ENCODE measurements at regions not wholly inside any gene's neighbourhood (a gene's known extent, or its start where the extent isn't known, plus 50 kb on each side); places are given as distances from the start of the nearest gene placed in this dataset.

DNA sequence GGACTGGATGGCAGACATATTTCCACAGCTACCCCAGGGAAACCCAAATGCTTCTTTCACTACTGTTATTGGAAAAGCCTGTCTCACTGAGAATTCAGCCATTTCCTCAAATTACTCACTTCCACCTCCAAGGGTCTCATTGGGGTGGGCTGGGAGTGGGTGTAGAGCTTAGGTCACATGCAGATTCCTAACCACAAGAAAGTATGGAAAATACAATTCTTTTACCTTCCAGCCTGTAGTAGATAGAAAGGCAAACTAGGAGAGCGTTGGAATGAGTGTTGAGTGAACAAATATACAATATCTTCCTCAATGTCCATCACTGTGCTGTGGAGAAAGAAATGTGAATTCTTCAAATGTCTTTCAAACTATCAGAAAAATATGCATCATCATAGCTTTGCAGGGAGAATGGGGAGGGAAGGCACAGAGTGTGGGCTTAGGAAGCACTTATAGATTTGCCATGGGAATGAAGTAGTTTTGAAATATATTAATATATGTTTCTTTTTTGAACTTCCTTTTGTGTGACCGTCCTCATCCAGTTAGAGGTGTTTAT lies 245.3 kb upstream of the JADE1 start:
- Histone ChIP-seq H3K9ac (ENCODE audit: low read length in 5 of 5) (no peak overlapping the region), H3K27me3 (ENCODE audit: control insufficient read depth in 5 of 5, insufficient read depth in 4 of 5, low read length in 5 of 5) (no peaks in the 10 kb centered on the region), H3K9me3 (ENCODE audit: control insufficient read depth in 5 of 5, low read length in 5 of 5) (no peaks in the 10 kb centered on the region), H3K27ac (ENCODE audit: low read depth, low read length) (no peak overlapping the region), H3K4me1 (ENCODE audit: control insufficient read depth in 5 of 5, insufficient read depth in 5 of 5, low read length in 5 of 5) (peaks cover 0 to 20% (median 3%) of the 10 kb centered on the region in 5 donors), H3K4me3 (ENCODE audit: low read depth in 1 of 5, low read length in 5 of 5) (no peak overlapping the region), H3K36me3 (ENCODE audit: control insufficient read depth in 5 of 5, insufficient read depth in 5 of 5, low read length in 5 of 5) (no peaks in the 10 kb centered on the region)

DNA sequence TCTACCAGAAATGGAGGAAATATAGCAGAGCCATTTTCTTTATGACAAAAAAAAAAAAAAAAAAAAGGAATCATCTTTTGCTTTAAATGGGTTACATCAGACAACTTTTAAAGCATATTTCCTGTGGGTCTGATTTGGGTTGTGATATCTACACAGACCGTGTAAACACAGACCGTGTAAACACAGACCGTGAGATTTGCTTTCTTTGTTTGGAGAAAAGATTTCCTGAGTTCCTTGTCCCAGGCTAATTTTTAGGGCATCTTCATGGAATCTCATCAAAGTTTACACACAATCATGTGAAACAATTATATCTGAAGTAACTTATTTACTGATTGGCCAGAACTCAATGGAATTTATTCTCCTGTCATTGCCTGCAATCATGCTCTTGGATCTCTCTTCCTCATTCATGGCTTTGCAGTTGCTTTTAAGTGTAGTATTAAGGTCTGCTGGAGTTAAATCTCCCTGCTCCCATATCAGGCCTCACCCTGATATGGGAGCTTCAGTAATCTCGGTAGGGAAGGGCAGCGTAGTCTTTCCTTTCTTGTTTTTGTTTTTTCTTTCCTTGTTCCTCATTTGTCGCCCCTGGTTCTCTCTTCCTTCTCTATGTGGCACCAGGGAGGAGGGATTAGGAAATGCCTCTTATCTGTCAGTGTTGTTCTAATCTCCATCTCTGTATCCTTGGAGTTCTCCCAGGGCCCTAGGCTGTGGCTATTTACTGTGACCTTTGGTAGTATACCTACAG lies 248.6 kb upstream of the JADE1 start:
- Histone ChIP-seq H3K4me3 (ENCODE audit: low read depth in 1 of 5, low read length in 5 of 5) (no peak overlapping the region), H3K9ac (ENCODE audit: low read length in 5 of 5) (no peak overlapping the region), H3K27me3 (ENCODE audit: control insufficient read depth in 5 of 5, insufficient read depth in 4 of 5, low read length in 5 of 5) (no peaks in the 10 kb centered on the region), H3K27ac (ENCODE audit: low read depth, low read length) (no peak overlapping the region), H3K36me3 (ENCODE audit: control insufficient read depth in 5 of 5, insufficient read depth in 5 of 5, low read length in 5 of 5) (no peaks in the 10 kb centered on the region), H3K4me1 (ENCODE audit: control insufficient read depth in 5 of 5, insufficient read depth in 5 of 5, low read length in 5 of 5) (peaks cover 0 to 6% (median 3%) of the 10 kb centered on the region in 5 donors), H3K9me3 (ENCODE audit: control insufficient read depth in 5 of 5, low read length in 5 of 5) (no peaks in the 10 kb centered on the region)

DNA sequence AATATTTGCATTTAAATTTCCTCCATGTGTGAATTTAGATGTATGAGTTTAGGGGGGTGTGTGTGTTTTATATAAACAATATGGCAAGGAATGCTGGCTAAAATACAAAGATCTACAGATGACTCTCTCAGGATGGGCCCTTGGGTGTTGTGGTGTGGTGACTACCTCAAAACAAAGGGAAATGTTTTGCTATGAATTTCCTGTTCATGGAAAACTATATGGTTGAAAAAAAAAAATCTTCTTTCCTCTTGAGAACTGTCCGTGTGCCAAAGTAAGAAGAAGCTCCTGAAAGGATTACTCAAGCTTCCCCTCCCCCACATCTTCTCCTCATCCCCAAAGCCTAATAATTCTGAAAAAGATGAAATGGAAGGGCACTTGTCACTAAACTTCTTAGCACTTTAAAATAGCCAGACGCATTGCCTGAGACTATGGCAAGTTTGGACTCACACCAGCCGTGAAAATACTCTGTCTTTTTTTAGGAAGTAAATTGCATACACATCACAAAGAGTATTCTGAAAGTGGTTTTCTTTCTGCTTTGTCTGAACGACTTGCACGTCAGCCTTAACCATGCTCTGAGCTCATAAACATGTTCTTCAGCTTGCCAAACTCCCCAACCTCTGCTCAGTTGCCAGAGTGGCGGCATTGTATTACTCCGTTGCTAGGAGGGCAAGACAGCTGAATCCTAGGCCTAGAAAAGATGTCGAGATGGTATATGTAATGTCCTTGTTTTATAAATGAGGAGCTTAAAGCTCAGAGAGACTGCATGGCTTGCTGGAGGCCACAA lies 250.4 kb upstream of the JADE1 start:
- Histone ChIP-seq H3K9ac (ENCODE audit: low read length in 5 of 5) (no peak overlapping the region), H3K27me3 (ENCODE audit: control insufficient read depth in 5 of 5, insufficient read depth in 4 of 5, low read length in 5 of 5) (no peaks in the 10 kb centered on the region), H3K4me3 (ENCODE audit: low read depth in 1 of 5, low read length in 5 of 5) (no peak overlapping the region), H3K4me1 (ENCODE audit: control insufficient read depth in 5 of 5, insufficient read depth in 5 of 5, low read length in 5 of 5) (peaks cover under 1 to 8% (median 4%) of the 10 kb centered on the region in 5 donors), H3K27ac (ENCODE audit: low read depth, low read length) (no peak overlapping the region), H3K36me3 (ENCODE audit: control insufficient read depth in 5 of 5, insufficient read depth in 5 of 5, low read length in 5 of 5) (no peaks in the 10 kb centered on the region), H3K9me3 (ENCODE audit: control insufficient read depth in 5 of 5, low read length in 5 of 5) (no peaks in the 10 kb centered on the region)

DNA sequence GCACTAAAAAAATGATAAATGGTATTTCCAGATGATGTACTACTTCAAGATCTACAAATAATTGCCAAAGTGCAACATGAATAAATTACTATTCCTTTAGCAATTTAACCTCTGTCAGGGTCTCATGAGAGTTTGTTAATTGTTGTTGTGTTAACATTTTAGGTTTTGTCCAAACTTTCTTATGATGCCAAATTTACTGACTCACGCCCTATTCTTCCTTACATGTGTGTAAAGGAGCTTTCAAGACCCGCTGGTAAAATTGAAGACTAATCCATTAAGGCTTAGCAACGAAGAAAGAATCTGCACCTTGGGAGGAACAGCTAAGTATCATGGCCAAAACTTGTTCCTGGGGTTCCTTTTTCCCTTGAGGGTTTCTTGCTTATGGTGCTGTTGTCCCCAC lies 252.7 kb upstream of the JADE1 start:
- no peak overlapping the region for H3K9ac ChIP-seq (ENCODE audit: low read length in 5 of 5)
- H3K27ac ChIP-seq (ENCODE audit: low read depth, low read length), result no peak overlapping the region
- H3K4me1 ChIP-seq (ENCODE audit: control insufficient read depth in 5 of 5, insufficient read depth in 5 of 5, low read length in 5 of 5), result peaks cover 1 to 21% (median 14%) of the 10 kb centered on the region in 5 donors
- no peaks in the 10 kb centered on the region for H3K9me3 ChIP-seq (ENCODE audit: control insufficient read depth in 5 of 5, low read length in 5 of 5)
- H3K27me3 ChIP-seq (ENCODE audit: control insufficient read depth in 5 of 5, insufficient read depth in 4 of 5, low read length in 5 of 5), result no peaks in the 10 kb centered on the region
- H3K36me3 ChIP-seq (ENCODE audit: control insufficient read depth in 5 of 5, insufficient read depth in 5 of 5, low read length in 5 of 5), result no peaks in the 10 kb centered on the region
- no peak overlapping the region for H3K4me3 ChIP-seq (ENCODE audit: low read depth in 1 of 5, low read length in 5 of 5)

DNA sequence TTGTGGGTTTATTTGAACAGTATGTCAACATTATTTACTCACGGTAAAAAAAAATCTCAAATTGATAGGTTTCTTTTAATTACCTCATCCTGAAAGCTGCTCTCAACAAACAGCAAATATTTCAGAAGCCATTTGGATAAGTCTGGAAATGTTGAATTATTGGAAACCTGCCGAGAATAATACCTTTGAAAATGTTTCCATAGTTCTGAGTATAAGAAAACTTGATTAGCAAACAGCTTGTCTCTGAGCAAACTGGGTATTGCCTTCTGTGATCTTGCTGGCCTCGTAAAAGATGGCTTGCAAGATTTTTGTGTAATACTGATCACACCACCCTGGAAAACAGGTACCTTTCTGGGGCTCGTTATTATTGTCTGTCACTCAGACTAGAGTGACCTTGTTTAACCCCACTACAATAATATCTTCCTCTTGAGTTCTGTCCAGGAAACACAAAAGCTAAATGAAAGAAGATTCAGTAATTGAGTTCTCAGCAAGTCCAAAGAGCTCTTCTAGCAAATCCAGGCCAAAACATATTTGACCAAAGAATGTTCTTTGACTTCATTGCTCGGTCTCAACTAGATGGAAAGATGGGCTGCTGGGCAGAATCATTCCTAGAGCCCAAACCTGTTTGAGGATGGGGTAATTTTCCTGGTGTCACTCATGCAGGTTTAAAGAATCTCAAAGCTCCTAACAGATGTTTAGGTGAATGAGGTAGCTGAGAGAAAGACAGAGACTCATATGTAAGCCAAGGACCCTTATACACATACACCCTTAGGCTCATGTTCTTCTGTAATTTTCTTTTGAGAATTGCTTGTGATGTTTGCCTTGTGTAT lies 255.6 kb upstream of the JADE1 start:
- Histone ChIP-seq H3K9me3 (ENCODE audit: control insufficient read depth in 5 of 5, low read length in 5 of 5) (peaks cover 0 to 6% (median 0%) of the 10 kb centered on the region in 5 donors), H3K4me3 (ENCODE audit: low read depth in 1 of 5, low read length in 5 of 5) (peak overlapping the region; percentile 80 to 94 (median 87)), H3K9ac (ENCODE audit: low read length in 5 of 5) (peak overlapping the region; percentile 56 to 91 (median 85)), H3K27ac (ENCODE audit: low read depth, low read length) (peak overlapping the region; percentile 87), H3K4me1 (ENCODE audit: control insufficient read depth in 5 of 5, insufficient read depth in 5 of 5, low read length in 5 of 5) (peaks cover 1 to 18% (median 9%) of the 10 kb centered on the region in 5 donors), H3K36me3 (ENCODE audit: control insufficient read depth in 5 of 5, insufficient read depth in 5 of 5, low read length in 5 of 5) (no peaks in the 10 kb centered on the region), H3K27me3 (ENCODE audit: control insufficient read depth in 5 of 5, insufficient read depth in 4 of 5, low read length in 5 of 5) (no peaks in the 10 kb centered on the region)

DNA sequence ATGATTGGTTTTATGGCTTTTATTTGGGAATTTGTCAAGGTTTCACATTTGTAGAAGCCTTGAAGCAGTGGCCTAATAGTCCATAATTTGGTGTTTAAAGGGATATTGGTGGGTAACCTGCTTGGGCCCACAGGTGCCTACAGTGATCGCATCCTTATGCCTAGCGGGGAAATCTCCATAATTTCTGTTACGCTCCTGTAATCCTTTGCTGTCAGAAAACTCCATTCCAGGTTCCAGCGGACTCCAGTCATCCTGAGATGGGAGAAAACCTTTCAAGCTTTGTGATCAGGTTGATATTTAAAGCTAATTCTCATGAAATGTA lies 257.0 kb upstream of the JADE1 start:
- H3K9ac ChIP-seq (ENCODE audit: low read length in 5 of 5), result peak overlapping the region; percentile 56 to 91 (median 85)
- H3K36me3 ChIP-seq (ENCODE audit: control insufficient read depth in 5 of 5, insufficient read depth in 5 of 5, low read length in 5 of 5), result no peaks in the 10 kb centered on the region
- H3K27me3 ChIP-seq (ENCODE audit: control insufficient read depth in 5 of 5, insufficient read depth in 4 of 5, low read length in 5 of 5), result no peaks in the 10 kb centered on the region
- H3K4me3 ChIP-seq (ENCODE audit: low read depth in 1 of 5, low read length in 5 of 5), result peak overlapping the region; percentile 80 to 94 (median 87)
- H3K27ac ChIP-seq (ENCODE audit: low read depth, low read length), result peak overlapping the region; percentile 87
- peaks cover 1 to 18% (median 9%) of the 10 kb centered on the region in 5 donors for H3K4me1 ChIP-seq (ENCODE audit: control insufficient read depth in 5 of 5, insufficient read depth in 5 of 5, low read length in 5 of 5)
- H3K9me3 ChIP-seq (ENCODE audit: control insufficient read depth in 5 of 5, low read length in 5 of 5), result peaks cover 0 to 6% (median 0%) of the 10 kb centered on the region in 5 donors

DNA sequence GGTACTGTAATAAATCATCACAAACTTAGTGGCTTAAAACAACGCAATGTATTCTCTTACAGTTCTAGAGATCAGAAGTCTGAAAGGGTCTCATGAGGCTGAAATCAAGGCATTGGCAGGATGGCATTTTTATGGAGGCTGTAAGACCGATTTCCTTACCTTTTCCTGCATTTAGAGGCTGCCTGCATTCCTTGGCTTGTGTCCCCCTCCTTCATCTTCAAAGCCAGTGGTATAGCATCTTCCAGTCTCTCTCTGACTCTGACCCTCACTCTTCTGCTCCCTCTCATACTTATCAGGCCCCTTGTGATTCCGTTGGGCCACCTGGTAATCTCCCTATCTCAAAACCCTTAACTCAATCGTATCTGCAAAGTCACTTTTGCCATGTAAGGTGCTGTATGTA lies 258.2 kb upstream of the JADE1 start:
- Histone ChIP-seq H3K9ac (ENCODE audit: low read length in 5 of 5) (no peak overlapping the region), H3K9me3 (ENCODE audit: control insufficient read depth in 5 of 5, low read length in 5 of 5) (peaks cover 0 to 6% (median 0%) of the 10 kb centered on the region in 5 donors)

DNA sequence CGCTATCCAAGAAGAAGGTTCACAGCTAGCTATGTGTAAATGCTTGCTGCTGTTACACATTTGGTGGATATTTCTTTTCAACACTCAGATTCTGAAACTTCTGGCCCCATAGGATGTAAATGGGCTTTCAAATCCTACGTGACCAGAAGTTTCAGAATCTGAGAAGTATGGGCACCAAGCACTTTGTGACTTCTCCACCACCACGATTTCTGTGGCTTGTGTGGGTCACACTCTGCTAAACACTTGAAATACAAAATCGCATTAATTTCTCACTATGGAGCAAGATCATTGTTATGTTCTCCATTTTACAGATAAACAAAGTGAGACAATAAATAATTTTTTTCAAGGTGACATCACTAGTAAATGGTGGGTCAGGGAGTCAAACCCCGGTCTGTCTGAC lies 259.4 kb upstream of the JADE1 start:
- H3K27ac ChIP-seq (ENCODE audit: low read depth, low read length), result no peak overlapping the region
- H3K4me3 ChIP-seq (ENCODE audit: low read depth in 1 of 5, low read length in 5 of 5), result no peak overlapping the region
- H3K9ac ChIP-seq (ENCODE audit: low read length in 5 of 5), result no peak overlapping the region
- peaks cover 0 to 6% (median 0%) of the 10 kb centered on the region in 5 donors for H3K9me3 ChIP-seq (ENCODE audit: control insufficient read depth in 5 of 5, low read length in 5 of 5)
- H3K4me1 ChIP-seq (ENCODE audit: control insufficient read depth in 5 of 5, insufficient read depth in 5 of 5, low read length in 5 of 5), result peaks cover 1 to 18% (median 9%) of the 10 kb centered on the region in 5 donors
- H3K36me3 ChIP-seq (ENCODE audit: control insufficient read depth in 5 of 5, insufficient read depth in 5 of 5, low read length in 5 of 5), result no peaks in the 10 kb centered on the region
- no peaks in the 10 kb centered on the region for H3K27me3 ChIP-seq (ENCODE audit: control insufficient read depth in 5 of 5, insufficient read depth in 4 of 5, low read length in 5 of 5)

More for the DNA sequence above, 258.2 kb upstream of the JADE1 start:
- Histone ChIP-seq H3K36me3 (ENCODE audit: control insufficient read depth in 5 of 5, insufficient read depth in 5 of 5, low read length in 5 of 5) (no peaks in the 10 kb centered on the region), H3K27ac (ENCODE audit: low read depth, low read length) (no peak overlapping the region), H3K4me1 (ENCODE audit: control insufficient read depth in 5 of 5, insufficient read depth in 5 of 5, low read length in 5 of 5) (peaks cover 1 to 18% (median 9%) of the 10 kb centered on the region in 5 donors), H3K27me3 (ENCODE audit: control insufficient read depth in 5 of 5, insufficient read depth in 4 of 5, low read length in 5 of 5) (no peaks in the 10 kb centered on the region), H3K4me3 (ENCODE audit: low read depth in 1 of 5, low read length in 5 of 5) (no peak overlapping the region)

DNA sequence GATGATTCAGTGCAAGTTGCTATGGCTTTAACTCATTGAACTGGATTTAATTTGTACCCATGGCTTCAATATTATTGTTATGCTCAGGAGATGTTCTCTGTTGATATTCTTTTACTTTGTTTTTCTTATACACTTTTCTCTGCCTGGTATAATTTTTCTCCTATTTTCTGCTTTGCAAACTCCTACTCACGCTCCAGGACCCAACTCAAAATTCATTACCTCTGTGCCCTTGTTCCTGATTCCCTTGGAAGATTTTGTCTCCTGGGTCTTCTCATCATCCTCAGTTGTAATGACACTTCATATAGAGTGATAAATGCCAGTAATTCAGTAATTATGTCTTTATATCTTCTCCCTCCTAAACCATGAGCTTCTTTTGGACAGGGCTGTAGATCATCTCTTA lies 259.9 kb upstream of the JADE1 start:
- Histone ChIP-seq H3K4me3 (ENCODE audit: low read depth in 1 of 5, low read length in 5 of 5) (no peak overlapping the region), H3K36me3 (ENCODE audit: control insufficient read depth in 5 of 5, insufficient read depth in 5 of 5, low read length in 5 of 5) (no peaks in the 10 kb centered on the region), H3K9ac (ENCODE audit: low read length in 5 of 5) (no peak overlapping the region), H3K4me1 (ENCODE audit: control insufficient read depth in 5 of 5, insufficient read depth in 5 of 5, low read length in 5 of 5) (peaks cover 1 to 18% (median 9%) of the 10 kb centered on the region in 5 donors), H3K27ac (ENCODE audit: low read depth, low read length) (no peak overlapping the region), H3K27me3 (ENCODE audit: control insufficient read depth in 5 of 5, insufficient read depth in 4 of 5, low read length in 5 of 5) (no peaks in the 10 kb centered on the region), H3K9me3 (ENCODE audit: control insufficient read depth in 5 of 5, low read length in 5 of 5) (peaks cover 0 to 6% (median 0%) of the 10 kb centered on the region in 5 donors)
